NCI-H1092 treated with DMSO at 0.1 percent for 48 hours (cell line): ENCODE measurements at regions not wholly inside any gene's neighbourhood (a gene's known extent, or its start where the extent isn't known, plus 50 kb on each side); places are given as distances from the start of the nearest gene placed in this dataset.

Experiments
- DNase-seq: peaks from one replicate; lab custom pipeline; 2025; lab: John Stamatoyannopoulos, UW

- no peak for DNase-seq
These were observed 175.4 kb upstream of the PREP start for GRCh38 chr6:105578179-105578707.

- DNase-seq, result no peak
These were observed 170.7 kb upstream of the PREP start for GRCh38 chr6:105573556-105573955.

- no peak for DNase-seq
These were observed 170.3 kb upstream of the PREP start for GRCh38 chr6:105573138-105573537.

- no peak for DNase-seq
These were observed 167.5 kb upstream of the PREP start for GRCh38 chr6:105570416-105570815.

- no peak for DNase-seq
These were observed 166.8 kb upstream of the PREP start for GRCh38 chr6:105569706-105570105.

GRCh38 chr6:105568751-105569150 lies 165.9 kb upstream of the PREP start:
- no peak for DNase-seq

- no peak for DNase-seq
These were observed 165.3 kb upstream of the PREP start for GRCh38 chr6:105568142-105568541.

- DNase-seq, result no peak
These were observed 164.3 kb upstream of the PREP start for GRCh38 chr6:105567140-105567539.

- no peak for DNase-seq
These were observed 163.6 kb upstream of the PREP start for GRCh38 chr6:105566503-105566902.

GRCh38 chr6:105564121-105564902 lies 161.4 kb upstream of the PREP start:
- no peak for DNase-seq

- DNase-seq, result no peak
These were observed 159.1 kb upstream of the PREP start for GRCh38 chr6:105562027-105562426.

- DNase-seq, result no peak
These were observed 158.6 kb upstream of the PREP start for GRCh38 chr6:105561486-105561885.

- DNase-seq, result no peak
These were observed 157.8 kb upstream of the PREP start for GRCh38 chr6:105560611-105561066.

GRCh38 chr6:105557291-105557690 lies 154.4 kb upstream of the PREP start:
- no peak for DNase-seq

GRCh38 chr6:105553171-105553570 lies 150.3 kb upstream of the PREP start:
- no peak for DNase-seq

GRCh38 chr6:105550955-105551620 lies 148.2 kb upstream of the PREP start:
- DNase-seq, result no peak

- DNase-seq, result no peak
These were observed 143.9 kb upstream of the PREP start for GRCh38 chr6:105546754-105547153.

- DNase-seq, result no peak
These were observed 143.3 kb upstream of the PREP start for GRCh38 chr6:105545947-105546731.

GRCh38 chr6:105545228-105545920 lies 142.5 kb upstream of the PREP start:
- DNase-seq, result no peak

GRCh38 chr6:105539911-105540310 lies 137.0 kb upstream of the PREP start:
- DNase-seq, result no peak

- DNase-seq, result no peak
These were observed 135.2 kb upstream of the PREP start for GRCh38 chr6:105537981-105538578.
